ENCODE measurements at regions not wholly inside any gene's neighbourhood (a gene's known extent, or its start where the extent isn't known, plus 50 kb on each side); places are given as distances from the start of the nearest gene placed in this dataset.
A peak's percentile ranks its signal among the peaks of the same experiment; 100 is the strongest.

DNA sequence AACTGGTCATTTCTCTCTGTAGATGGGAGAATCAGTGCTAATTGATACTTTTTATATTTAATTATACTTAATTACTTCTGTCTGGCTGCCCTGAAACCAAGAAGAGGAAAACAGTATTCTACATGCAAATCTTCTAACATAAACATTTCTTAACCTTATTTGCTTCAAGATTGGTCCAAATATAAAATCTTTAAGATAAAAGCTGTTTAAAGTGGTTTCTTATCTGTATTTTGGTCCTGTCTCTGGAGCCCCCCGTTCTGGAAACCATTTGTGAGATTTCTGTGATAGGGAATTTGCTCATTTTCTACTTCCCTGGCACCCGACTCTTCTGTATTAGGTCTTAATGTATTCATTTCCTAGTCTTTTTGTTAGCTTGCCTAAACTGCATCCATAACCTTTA, 168.6 kb downstream of the RNF144B start:
- TF ChIP-seq GATA2 (IDR thresholded peaks at IDR 0.05; ENCODE audit: low read depth, low read length): peak; percentile 52
- peak; percentile 65; the same call in 1 of the 2 replicates for TF ChIP-seq GATA3 (IDR thresholded peaks at IDR 0.05; ENCODE audit: low read depth, low read length)
